Mesendoderm (in vitro differentiated cells): ENCODE measurements at regions not wholly inside any gene's neighbourhood (a gene's known extent, or its start where the extent isn't known, plus 50 kb on each side); places are given as distances from the start of the nearest gene placed in this dataset.

Experiments
- DNase-seq: peaks from one replicate; pipeline ENCODE4 v3.0.0; 2013
- H2AK5ac ChIP-seq: 2 replicates; pipeline ENCODE4 v1.6.1; 2013; ENCODE audit warnings: low read length, inconsistent platforms
- H2BK120ac ChIP-seq: 2 replicates; pipeline ENCODE4 v1.6.1; 2013; ENCODE audit warnings: low read depth, mild to moderate bottlenecking, low read length, moderate library complexity, mixed read lengths
- H2BK15ac ChIP-seq: replicated peaks from 2 replicates; pipeline ENCODE4 v1.6.1; 2013; ENCODE audit warnings: low read depth, mild to moderate bottlenecking, moderate library complexity
- H2BK5ac ChIP-seq: 2 replicates; pipeline ENCODE4 v1.6.1; 2013; ENCODE audit warnings: low read length, inconsistent platforms
- H3K18ac ChIP-seq: 2 replicates; pipeline ENCODE4 v1.6.1; 2013; ENCODE audit warnings: mild to moderate bottlenecking, low read length, mixed read lengths
- H3K23ac ChIP-seq: one replicate; pipeline ENCODE4 v1.6.1; 2013; ENCODE audit warnings: low read length
- H3K27ac ChIP-seq: 2 replicates; pipeline ENCODE4 v1.5.1; 2013; ENCODE audit warnings: low read depth, mild to moderate bottlenecking, inconsistent platforms, low read length, moderate library complexity
- H3K27me3 ChIP-seq: 2 replicates; pipeline ENCODE4 v1.6.1; 2013; ENCODE audit warnings: low read length, control low read depth, mild to moderate bottlenecking, inconsistent platforms; ENCODE audit not compliant: insufficient read depth, poor library complexity
- H3K36me3 ChIP-seq: 2 replicates; pipeline ENCODE4 v1.6.1; 2013; ENCODE audit warnings: low read length, inconsistent platforms; ENCODE audit not compliant: control insufficient read depth, insufficient read depth
- H3K4ac ChIP-seq: one replicate; pipeline ENCODE4 v1.6.1; 2013; ENCODE audit warnings: low read depth, mild to moderate bottlenecking, low read length, moderate library complexity
- H3K4me1 ChIP-seq: 2 replicates; pipeline ENCODE4 v1.6.1; 2013; ENCODE audit warnings: low read depth, low read length, inconsistent platforms; ENCODE audit not compliant: control insufficient read depth
- H3K4me2 ChIP-seq: 2 replicates; pipeline ENCODE4 v1.6.1; 2013; ENCODE audit warnings: low read length
- H3K4me3 ChIP-seq: 2 replicates; pipeline ENCODE4 v1.5.1; 2013; ENCODE audit warnings: mild to moderate bottlenecking, low read length
- H3K56ac ChIP-seq: one replicate; pipeline ENCODE4 v1.6.1; 2013; ENCODE audit warnings: low read length
- H3K79me1 ChIP-seq: 2 replicates; pipeline ENCODE4 v1.6.1; 2013; ENCODE audit warnings: low read length, inconsistent platforms
- H3K79me2 ChIP-seq: 2 replicates; pipeline ENCODE4 v1.6.1; 2013; ENCODE audit warnings: mild to moderate bottlenecking, low read length; ENCODE audit not compliant: control insufficient read depth, insufficient read depth
- H3K9ac ChIP-seq: 2 replicates; pipeline ENCODE4 v1.6.1; 2013; ENCODE audit warnings: low read length, inconsistent platforms
- H4K5ac ChIP-seq: one replicate; pipeline ENCODE4 v1.6.1; 2013; ENCODE audit warnings: low read length
- H4K8ac ChIP-seq: one replicate; pipeline ENCODE4 v1.6.1; 2013; ENCODE audit warnings: low read depth, mild to moderate bottlenecking, control low read depth, low read length, moderate library complexity
- WGBS: extraction: QIAGEN DNeasy Blood & Tissue Kit; methylation state at CpG from one replicate; pipeline ENCODE4 v1.1.7; 2013; ENCODE audit warnings: low lambda C conversion rate, missing lambda C conversion rate; ENCODE audit not compliant: insufficient coverage; ENCODE audit errors: extremely low coverage; 5-methylcytosine and 5-hydroxymethylcytosine counted together

- no peaks in the 10 kb centered on the region for H3K4me1 ChIP-seq
- no peak overlapping the region for H3K23ac ChIP-seq
- H3K79me2 ChIP-seq, result no peaks in the 10 kb centered on the region
- H3K36me3 ChIP-seq, result no peaks in the 10 kb centered on the region
- H3K27ac ChIP-seq, result no peak overlapping the region
- no peak overlapping the region for H2BK5ac ChIP-seq
- WGBS, result 100% methylated on average over 1 of the region's 3 CpGs
- H2BK15ac ChIP-seq, result no peak overlapping the region
- H3K4me2 ChIP-seq, result no peak overlapping the region
- no peak for DNase-seq
- H3K27me3 ChIP-seq, result no peaks in the 10 kb centered on the region
- no peak overlapping the region for H2BK120ac ChIP-seq
- H3K9ac ChIP-seq, result no peak overlapping the region
- H2AK5ac ChIP-seq, result no peak overlapping the region
- H3K18ac ChIP-seq, result no peak overlapping the region
- no peak overlapping the region for H4K5ac ChIP-seq
- H3K56ac ChIP-seq, result no peak overlapping the region
- no peaks in the 10 kb centered on the region for H3K79me1 ChIP-seq
- no peak overlapping the region for H3K4me3 ChIP-seq
- H4K8ac ChIP-seq, result no peak overlapping the region
- H3K4ac ChIP-seq, result no peak overlapping the region
Observed at GRCh38 chr10:58082248-58082647, 185.4 kb downstream of the IPMK start.

- H2BK15ac ChIP-seq, result no peak overlapping the region
- H4K5ac ChIP-seq, result no peak overlapping the region
- H4K8ac ChIP-seq, result no peak overlapping the region
- no peak for DNase-seq
- no peaks in the 10 kb centered on the region for H3K4me1 ChIP-seq
- H3K79me2 ChIP-seq, result no peaks in the 10 kb centered on the region
- no peak overlapping the region for H3K4ac ChIP-seq
- no peak overlapping the region for H2BK120ac ChIP-seq
- H2BK5ac ChIP-seq, result no peak overlapping the region
- no peak overlapping the region for H3K18ac ChIP-seq
- no CpG with 5 or more reads among the region's 2 CpGs for WGBS
- H3K36me3 ChIP-seq, result no peaks in the 10 kb centered on the region
- H3K4me2 ChIP-seq, result no peak overlapping the region
- no peak overlapping the region for H3K4me3 ChIP-seq
- no peaks in the 10 kb centered on the region for H3K27me3 ChIP-seq
- H3K23ac ChIP-seq, result no peak overlapping the region
- H3K79me1 ChIP-seq, result no peaks in the 10 kb centered on the region
- no peak overlapping the region for H2AK5ac ChIP-seq
- no peak overlapping the region for H3K9ac ChIP-seq
- no peak overlapping the region for H3K56ac ChIP-seq
- H3K27ac ChIP-seq, result no peak overlapping the region
Observed at GRCh38 chr10:58081353-58081752, 186.3 kb downstream of the IPMK start.

GRCh38 chr10:58079461-58079860, 188.2 kb downstream of the IPMK start:
- H3K27me3 ChIP-seq, result no peaks in the 10 kb centered on the region
- H2BK15ac ChIP-seq, result no peak overlapping the region
- no peak overlapping the region for H3K27ac ChIP-seq
- H3K4me1 ChIP-seq, result no peaks in the 10 kb centered on the region
- H3K18ac ChIP-seq, result no peak overlapping the region
- no peak overlapping the region for H2AK5ac ChIP-seq
- no peak for DNase-seq
- H3K4ac ChIP-seq, result no peak overlapping the region
- H2BK5ac ChIP-seq, result no peak overlapping the region
- no peak overlapping the region for H3K4me2 ChIP-seq
- no peak overlapping the region for H3K56ac ChIP-seq
- H3K36me3 ChIP-seq, result no peaks in the 10 kb centered on the region
- no peak overlapping the region for H3K9ac ChIP-seq
- WGBS, result no CpG with 5 or more reads among the region's 2 CpGs
- no peak overlapping the region for H2BK120ac ChIP-seq
- H4K8ac ChIP-seq, result no peak overlapping the region
- no peak overlapping the region for H4K5ac ChIP-seq
- H3K23ac ChIP-seq, result no peak overlapping the region
- H3K79me2 ChIP-seq, result no peaks in the 10 kb centered on the region
- no peaks in the 10 kb centered on the region for H3K79me1 ChIP-seq
- H3K4me3 ChIP-seq, result no peak overlapping the region

DNA sequence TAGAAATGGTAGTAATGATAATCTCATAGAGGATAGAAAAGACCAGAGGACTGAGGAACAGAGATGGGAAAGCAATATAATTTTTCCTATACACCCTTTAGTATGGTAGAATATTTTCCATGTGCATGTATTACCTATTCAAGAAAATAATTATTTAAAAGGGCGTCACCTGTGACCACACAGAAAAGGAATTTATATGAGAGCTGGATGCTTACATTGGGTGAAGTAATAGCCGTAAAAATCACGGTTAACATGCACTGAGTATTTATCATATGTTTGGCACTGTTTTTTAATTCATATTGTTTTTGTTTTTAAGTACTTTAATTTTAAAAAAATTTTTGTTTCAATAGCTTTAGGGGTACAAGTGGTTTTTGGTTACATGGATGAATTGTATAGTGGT, 195.1 kb downstream of the IPMK start:
- no peak overlapping the region for H3K4me2 ChIP-seq
- no peaks in the 10 kb centered on the region for H3K4me1 ChIP-seq
- H3K36me3 ChIP-seq, result no peaks in the 10 kb centered on the region
- H3K9ac ChIP-seq, result no peak overlapping the region
- WGBS, result no CpG with 5 or more reads among the region's 3 CpGs
- H3K27me3 ChIP-seq, result no peaks in the 10 kb centered on the region
- DNase-seq, result no peak
- no peak overlapping the region for H3K18ac ChIP-seq
- H3K79me2 ChIP-seq, result no peaks in the 10 kb centered on the region
- H3K27ac ChIP-seq, result no peak overlapping the region
- no peak overlapping the region for H3K4me3 ChIP-seq
- H3K23ac ChIP-seq, result no peak overlapping the region
- H3K4ac ChIP-seq, result no peak overlapping the region
- no peak overlapping the region for H4K5ac ChIP-seq
- H2BK5ac ChIP-seq, result no peak overlapping the region
- no peaks in the 10 kb centered on the region for H3K79me1 ChIP-seq
- H4K8ac ChIP-seq, result no peak overlapping the region
- H2BK120ac ChIP-seq, result no peak overlapping the region
- H2BK15ac ChIP-seq, result no peak overlapping the region
- no peak overlapping the region for H2AK5ac ChIP-seq
- H3K56ac ChIP-seq, result no peak overlapping the region

DNA sequence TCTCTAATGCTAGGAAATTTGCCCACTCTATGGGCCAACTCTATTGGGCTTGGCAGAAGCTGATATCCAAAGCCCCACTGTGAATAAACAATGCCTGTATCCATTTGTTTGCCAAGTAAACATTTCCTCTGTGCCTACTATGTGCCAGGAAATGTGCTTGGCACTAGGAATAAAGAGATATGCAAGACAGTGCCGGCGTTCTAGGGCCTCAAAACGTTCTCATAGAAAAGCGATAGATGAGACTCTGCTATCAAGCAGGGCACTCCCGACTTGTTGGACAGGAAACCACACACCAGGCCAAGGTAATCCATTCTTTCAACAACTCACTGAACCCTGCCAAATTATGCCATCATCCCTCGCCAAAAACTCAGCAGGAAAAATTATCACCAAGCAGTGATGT, 196.7 kb downstream of the IPMK start:
- Histone ChIP-seq H3K27ac (no peak overlapping the region), H3K79me1 (no peaks in the 10 kb centered on the region), H3K56ac (no peak overlapping the region), H4K5ac (no peak overlapping the region), H3K4me2 (no peak overlapping the region), H3K4me1 (no peaks in the 10 kb centered on the region), H4K8ac (no peak overlapping the region), H3K79me2 (no peaks in the 10 kb centered on the region), H3K27me3 (no peaks in the 10 kb centered on the region), H3K36me3 (no peaks in the 10 kb centered on the region), H3K23ac (no peak overlapping the region), H2BK5ac (no peak overlapping the region), H3K4me3 (no peak overlapping the region), H3K9ac (no peak overlapping the region), H2BK120ac (no peak overlapping the region), H3K18ac (no peak overlapping the region), H3K4ac (no peak overlapping the region), H2AK5ac (no peak overlapping the region), H2BK15ac (no peak overlapping the region)
- DNase-seq, result no peak
- WGBS, result no CpG with 5 or more reads among the region's 6 CpGs

GRCh38 chr10:58068809-58069208, 198.9 kb downstream of the IPMK start:
- Histone ChIP-seq H3K4me2 (no peak overlapping the region), H3K56ac (no peak overlapping the region), H3K9ac (no peak overlapping the region), H2BK120ac (no peak overlapping the region), H3K36me3 (no peaks in the 10 kb centered on the region), H3K4me3 (no peak overlapping the region), H3K4ac (no peak overlapping the region), H4K5ac (no peak overlapping the region), H3K4me1 (peaks cover 3% of the 10 kb centered on the region), H3K23ac (no peak overlapping the region), H3K27ac (no peak overlapping the region), H2BK15ac (no peak overlapping the region), H2BK5ac (no peak overlapping the region), H4K8ac (no peak overlapping the region), H3K18ac (no peak overlapping the region), H2AK5ac (no peak overlapping the region), H3K27me3 (no peaks in the 10 kb centered on the region), H3K79me2 (no peaks in the 10 kb centered on the region), H3K79me1 (no peaks in the 10 kb centered on the region)
- DNase-seq, result no peak
- no CpG with 5 or more reads among the region's 2 CpGs for WGBS
